ENCODE measurements at regions not wholly inside any gene's neighbourhood (a gene's known extent, or its start where the extent isn't known, plus 50 kb on each side); places are given as distances from the start of the nearest gene placed in this dataset.

DNA sequence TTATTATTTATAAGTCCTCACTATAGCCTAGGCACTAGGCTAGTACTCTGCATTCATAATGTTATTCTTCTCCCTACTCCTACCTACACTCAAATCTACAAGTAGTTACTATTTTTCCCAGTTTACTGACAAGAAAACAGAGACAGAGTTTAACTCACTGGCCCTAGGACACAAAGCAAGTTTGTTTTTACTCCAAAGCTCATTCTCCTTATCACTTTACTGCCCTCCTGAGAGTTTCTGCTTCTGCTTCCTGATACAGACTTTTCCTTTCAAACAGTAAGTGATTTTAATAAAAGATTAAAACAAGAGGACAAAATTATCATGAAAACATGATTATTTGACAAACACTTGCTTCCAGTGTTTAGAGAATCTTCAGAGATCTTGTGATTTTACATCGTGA lies 60.6 kb upstream of the CADPS start:
- TF ChIP-seq, protein P1, sequence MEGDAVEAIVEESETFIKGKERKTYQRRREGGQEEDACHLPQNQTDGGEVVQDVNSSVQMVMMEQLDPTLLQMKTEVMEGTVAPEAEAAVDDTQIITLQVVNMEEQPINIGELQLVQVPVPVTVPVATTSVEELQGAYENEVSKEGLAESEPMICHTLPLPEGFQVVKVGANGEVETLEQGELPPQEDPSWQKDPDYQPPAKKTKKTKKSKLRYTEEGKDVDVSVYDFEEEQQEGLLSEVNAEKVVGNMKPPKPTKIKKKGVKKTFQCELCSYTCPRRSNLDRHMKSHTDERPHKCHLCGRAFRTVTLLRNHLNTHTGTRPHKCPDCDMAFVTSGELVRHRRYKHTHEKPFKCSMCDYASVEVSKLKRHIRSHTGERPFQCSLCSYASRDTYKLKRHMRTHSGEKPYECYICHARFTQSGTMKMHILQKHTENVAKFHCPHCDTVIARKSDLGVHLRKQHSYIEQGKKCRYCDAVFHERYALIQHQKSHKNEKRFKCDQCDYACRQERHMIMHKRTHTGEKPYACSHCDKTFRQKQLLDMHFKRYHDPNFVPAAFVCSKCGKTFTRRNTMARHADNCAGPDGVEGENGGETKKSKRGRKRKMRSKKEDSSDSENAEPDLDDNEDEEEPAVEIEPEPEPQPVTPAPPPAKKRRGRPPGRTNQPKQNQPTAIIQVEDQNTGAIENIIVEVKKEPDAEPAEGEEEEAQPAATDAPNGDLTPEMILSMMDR (CRISPR knock-in tag; IDR thresholded peaks at IDR 0.05): no peak
- TF ChIP-seq, protein P2, sequence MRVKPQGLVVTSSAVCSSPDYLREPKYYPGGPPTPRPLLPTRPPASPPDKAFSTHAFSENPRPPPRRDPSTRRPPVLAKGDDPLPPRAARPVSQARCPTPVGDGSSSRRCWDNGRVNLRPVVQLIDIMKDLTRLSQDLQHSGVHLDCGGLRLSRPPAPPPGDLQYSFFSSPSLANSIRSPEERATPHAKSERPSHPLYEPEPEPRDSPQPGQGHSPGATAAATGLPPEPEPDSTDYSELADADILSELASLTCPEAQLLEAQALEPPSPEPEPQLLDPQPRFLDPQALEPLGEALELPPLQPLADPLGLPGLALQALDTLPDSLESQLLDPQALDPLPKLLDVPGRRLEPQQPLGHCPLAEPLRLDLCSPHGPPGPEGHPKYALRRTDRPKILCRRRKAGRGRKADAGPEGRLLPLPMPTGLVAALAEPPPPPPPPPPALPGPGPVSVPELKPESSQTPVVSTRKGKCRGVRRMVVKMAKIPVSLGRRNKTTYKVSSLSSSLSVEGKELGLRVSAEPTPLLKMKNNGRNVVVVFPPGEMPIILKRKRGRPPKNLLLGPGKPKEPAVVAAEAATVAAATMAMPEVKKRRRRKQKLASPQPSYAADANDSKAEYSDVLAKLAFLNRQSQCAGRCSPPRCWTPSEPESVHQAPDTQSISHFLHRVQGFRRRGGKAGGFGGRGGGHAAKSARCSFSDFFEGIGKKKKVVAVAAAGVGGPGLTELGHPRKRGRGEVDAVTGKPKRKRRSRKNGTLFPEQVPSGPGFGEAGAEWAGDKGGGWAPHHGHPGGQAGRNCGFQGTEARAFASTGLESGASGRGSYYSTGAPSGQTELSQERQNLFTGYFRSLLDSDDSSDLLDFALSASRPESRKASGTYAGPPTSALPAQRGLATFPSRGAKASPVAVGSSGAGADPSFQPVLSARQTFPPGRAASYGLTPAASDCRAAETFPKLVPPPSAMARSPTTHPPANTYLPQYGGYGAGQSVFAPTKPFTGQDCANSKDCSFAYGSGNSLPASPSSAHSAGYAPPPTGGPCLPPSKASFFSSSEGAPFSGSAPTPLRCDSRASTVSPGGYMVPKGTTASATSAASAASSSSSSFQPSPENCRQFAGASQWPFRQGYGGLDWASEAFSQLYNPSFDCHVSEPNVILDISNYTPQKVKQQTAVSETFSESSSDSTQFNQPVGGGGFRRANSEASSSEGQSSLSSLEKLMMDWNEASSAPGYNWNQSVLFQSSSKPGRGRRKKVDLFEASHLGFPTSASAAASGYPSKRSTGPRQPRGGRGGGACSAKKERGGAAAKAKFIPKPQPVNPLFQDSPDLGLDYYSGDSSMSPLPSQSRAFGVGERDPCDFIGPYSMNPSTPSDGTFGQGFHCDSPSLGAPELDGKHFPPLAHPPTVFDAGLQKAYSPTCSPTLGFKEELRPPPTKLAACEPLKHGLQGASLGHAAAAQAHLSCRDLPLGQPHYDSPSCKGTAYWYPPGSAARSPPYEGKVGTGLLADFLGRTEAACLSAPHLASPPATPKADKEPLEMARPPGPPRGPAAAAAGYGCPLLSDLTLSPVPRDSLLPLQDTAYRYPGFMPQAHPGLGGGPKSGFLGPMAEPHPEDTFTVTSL (CRISPR knock-in tag; IDR thresholded peaks at IDR 0.05; ENCODE audit: borderline replicate concordance): no peak
- TF ChIP-seq POLR2AphosphoS5 (IDR thresholded peaks at IDR 0.05; ENCODE audit: low read depth, low read length) (no peak), ZBTB21 (CRISPR knock-in tag; IDR thresholded peaks at IDR 0.05) (no peak), NCOA1 (CRISPR knock-in tag; IDR thresholded peaks at IDR 0.05) (no peak), RAD21 (CRISPR knock-in tag; IDR thresholded peaks at IDR 0.05) (no peak), ASH2L (IDR thresholded peaks at IDR 0.05; ENCODE audit: insufficient read length, low read depth, low read length) (no peak)
- TF ChIP-seq, protein P3, sequence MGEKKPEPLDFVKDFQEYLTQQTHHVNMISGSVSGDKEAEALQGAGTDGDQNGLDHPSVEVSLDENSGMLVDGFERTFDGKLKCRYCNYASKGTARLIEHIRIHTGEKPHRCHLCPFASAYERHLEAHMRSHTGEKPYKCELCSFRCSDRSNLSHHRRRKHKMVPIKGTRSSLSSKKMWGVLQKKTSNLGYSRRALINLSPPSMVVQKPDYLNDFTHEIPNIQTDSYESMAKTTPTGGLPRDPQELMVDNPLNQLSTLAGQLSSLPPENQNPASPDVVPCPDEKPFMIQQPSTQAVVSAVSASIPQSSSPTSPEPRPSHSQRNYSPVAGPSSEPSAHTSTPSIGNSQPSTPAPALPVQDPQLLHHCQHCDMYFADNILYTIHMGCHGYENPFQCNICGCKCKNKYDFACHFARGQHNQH (CRISPR knock-in tag; IDR thresholded peaks at IDR 0.05): no peak
